OCI-LY7 (cell line): ENCODE measurements at regions not wholly inside any gene's neighbourhood (a gene's known extent, or its start where the extent isn't known, plus 50 kb on each side); places are given as distances from the start of the nearest gene placed in this dataset.

ENCODE experiments used
- BruUV-seq: library from RNA; stranded (reverse); fragments of 400-500 nt; replicated peaks from 2 replicates; lab custom pipeline; 2021; lab: Mats Ljungman, UMichigan
- CTCF ChIA-PET: fragments of 300-600 bp; sonication (Branson Sonifier 250); formaldehyde crosslinking; loops from one replicate; lab custom pipeline; 2022; ENCODE audit warnings: antibody characterized with exemption; ENCODE audit not compliant: unreplicated experiment; lab: Charles Lee
- POLR2A ChIA-PET: fragments of 300-600 bp; sonication (Branson Sonifier 250); formaldehyde crosslinking; loops from one replicate; lab custom pipeline; 2022; ENCODE audit warnings: antibody characterized with exemption; lab: Charles Lee
- DNase-seq: peaks from one replicate; pipeline ENCODE4 v3.0.0-alpha.2; 2015; ENCODE audit warnings: low spot score
- H2AFZ ChIP-seq: fragments of 200-600 bp; sonication (generic), shearing (Covaris generic); 2 replicates; pipeline ENCODE4 v1.6.1; 2014; ENCODE audit warnings: mild to moderate bottlenecking, antibody characterized with exemption, low read length, moderate library complexity
- H3K27ac ChIP-seq: fragments of 200-600 bp; sonication (generic); 2 replicates; pipeline ENCODE4 v1.5.1; 2014; ENCODE audit warnings: mixed run types, low read depth, mild to moderate bottlenecking, moderate library complexity, low read length, inconsistent platforms; ENCODE audit not compliant: poor library complexity, severe bottlenecking
- H3K36me3 ChIP-seq: fragments of 200-600 bp; sonication (generic); 2 replicates; pipeline ENCODE4 v1.6.1; 2014; ENCODE audit warnings: mild to moderate bottlenecking, antibody characterized with exemption, low read length, moderate library complexity, mixed read lengths; ENCODE audit not compliant: insufficient read depth
- H3K4me1 ChIP-seq: fragments of 200-600 bp; sonication (generic); 2 replicates; pipeline ENCODE4 v1.5.1; 2014; ENCODE audit warnings: mild to moderate bottlenecking, low read length; ENCODE audit not compliant: insufficient read depth, poor library complexity, severe bottlenecking
- H3K4me2 ChIP-seq: fragments of 200-600 bp; sonication (generic); 2 replicates; pipeline ENCODE4 v1.6.1; 2014; ENCODE audit warnings: mild to moderate bottlenecking, low read length
- H3K4me3 ChIP-seq: fragments of 200-600 bp; sonication (generic); 2 replicates; pipeline ENCODE4 v1.5.1; 2014; ENCODE audit warnings: mild to moderate bottlenecking, low read depth, low read length; ENCODE audit not compliant: poor library complexity, severe bottlenecking
- H3K79me2 ChIP-seq: fragments of 200-600 bp; sonication (generic); 2 replicates; pipeline ENCODE4 v1.6.1; 2016; ENCODE audit warnings: low read depth, mild to moderate bottlenecking, low read length, moderate library complexity, mixed read lengths; ENCODE audit not compliant: insufficient read depth
- H3K9me2 ChIP-seq: fragments of 200-600 bp; sonication (generic); 2 replicates; pipeline ENCODE4 v1.6.1; 2016; ENCODE audit warnings: mild to moderate bottlenecking, low read length, mixed read lengths; ENCODE audit not compliant: insufficient read depth
- H3K9me3 ChIP-seq: fragments of 200-600 bp; sonication (generic); 2 replicates; pipeline ENCODE4 v1.6.1; 2014; ENCODE audit warnings: mild to moderate bottlenecking, mixed run types, low read length, mixed read lengths
- H4K20me1 ChIP-seq: fragments of 200-600 bp; sonication (generic); 2 replicates; pipeline ENCODE4 v1.6.1; 2014; ENCODE audit warnings: mild to moderate bottlenecking, antibody characterized with exemption, low read length, moderate library complexity, mixed read lengths; ENCODE audit not compliant: insufficient read depth
- CTCF ChIP-seq: fragments of 200-600 bp; sonication (generic); conservative IDR thresholded peaks from 2 replicates; pipeline ENCODE4 v1.5.1; 2014; ENCODE audit warnings: mild to moderate bottlenecking, antibody characterized with exemption, low read length, moderate library complexity, mixed read lengths
- EZH2phosphoT487 ChIP-seq: fragments of 200-600 bp; sonication (generic); IDR thresholded peaks from 2 replicates; pipeline ENCODE4 v1.6.1; 2018; ENCODE audit warnings: low read depth, borderline replicate concordance, mild to moderate bottlenecking, mixed run types, antibody characterized with exemption, low read length, moderate library complexity, mixed read lengths
- intact Hi-C: fragments of 100-400 bp; cut with micrococcal nuclease; formaldehyde crosslinking; loops from one replicate; pipeline ENCODE4 v1.10.0; 2022; ENCODE audit not compliant: unreplicated experiment

- H3K9me3 ChIP-seq: no peaks in the 10 kb centered on the region
- no TSS peak for BruUV-seq
- no peaks in the 10 kb centered on the region for H3K9me2 ChIP-seq
- no peak overlapping the region for H3K4me2 ChIP-seq
- no peak overlapping the region for H3K27ac ChIP-seq
- H4K20me1 ChIP-seq: no peaks in the 10 kb centered on the region
- ChIA-PET POLR2A (no interaction called here), CTCF (no interaction called here)
- H3K4me3 ChIP-seq: no peak overlapping the region
- no peak overlapping the region for H2AFZ ChIP-seq
- TF ChIP-seq CTCF (no peak), EZH2phosphoT487 (no peak)
- no peaks in the 10 kb centered on the region for H3K36me3 ChIP-seq
- no peak for DNase-seq
- no peaks in the 10 kb centered on the region for H3K4me1 ChIP-seq
- intact Hi-C loops: no loop called here
- no peaks in the 10 kb centered on the region for H3K79me2 ChIP-seq
Observed at GRCh38 chr7:54690892-54691291, 68.1 kb downstream of the SEC61G start.

- CTCF ChIA-PET: no interaction called here
- Histone ChIP-seq H3K79me2 (no peaks in the 10 kb centered on the region), H3K9me3 (no peaks in the 10 kb centered on the region), H3K4me2 (no peak overlapping the region), H3K36me3 (no peaks in the 10 kb centered on the region), H4K20me1 (no peaks in the 10 kb centered on the region), H3K27ac (no peak overlapping the region), H3K4me1 (no peaks in the 10 kb centered on the region), H2AFZ (no peak overlapping the region), H3K9me2 (no peaks in the 10 kb centered on the region), H3K4me3 (no peak overlapping the region)
- TF ChIP-seq CTCF: no peak
- no peak for TF ChIP-seq EZH2phosphoT487
- intact Hi-C loops: no loop called here
- POLR2A ChIA-PET: no interaction called here
- no TSS peak for BruUV-seq
- DNase-seq: no peak
Observed at GRCh38 chr7:54690050-54690443, 69.0 kb downstream of the SEC61G start.

- no peak for DNase-seq
- no peaks in the 10 kb centered on the region for H3K9me3 ChIP-seq
- H3K4me3 ChIP-seq: no peak overlapping the region
- BruUV-seq: no TSS peak
- POLR2A ChIA-PET: no interaction called here
- no peaks in the 10 kb centered on the region for H4K20me1 ChIP-seq
- intact Hi-C loops: no loop called here
- no peak overlapping the region for H2AFZ ChIP-seq
- no peak overlapping the region for H3K4me2 ChIP-seq
- no peaks in the 10 kb centered on the region for H3K9me2 ChIP-seq
- CTCF ChIA-PET: no interaction called here
- TF ChIP-seq CTCF (no peak), EZH2phosphoT487 (no peak)
- no peaks in the 10 kb centered on the region for H3K79me2 ChIP-seq
- no peak overlapping the region for H3K27ac ChIP-seq
- no peaks in the 10 kb centered on the region for H3K36me3 ChIP-seq
- H3K4me1 ChIP-seq: no peaks in the 10 kb centered on the region
Observed at GRCh38 chr7:54689394-54690049, 69.5 kb downstream of the SEC61G start.
